ENCODE measurements at regions not wholly inside any gene's neighbourhood (a gene's known extent, or its start where the extent isn't known, plus 50 kb on each side); places are given as distances from the start of the nearest gene placed in this dataset.
A peak's percentile ranks its signal among the peaks of the same experiment; 100 is the strongest.
"Not testable (repeated sequence)": the region's sequence is repeated elsewhere in the genome, so short reads cannot be mapped to it uniquely, and the experiment has no call there.

GRCh38 chr11:110866081-110866480 lies 153.8 kb upstream of the ARHGAP20 start:
- no peak for DNase-seq

GRCh38 chr11:110862407-110862806 lies 150.2 kb upstream of the ARHGAP20 start:
- no peak for DNase-seq

- DNase-seq = no peak
Observed at GRCh38 chr11:110860461-110860860, 148.2 kb upstream of the ARHGAP20 start.

GRCh38 chr11:110859998-110860397 lies 147.8 kb upstream of the ARHGAP20 start:
- no peak for DNase-seq

- DNase-seq = no peak
Observed at GRCh38 chr11:110859240-110859840, 147.1 kb upstream of the ARHGAP20 start.

GRCh38 chr11:110858547-110858921 lies 146.3 kb upstream of the ARHGAP20 start:
- DNase-seq = peak; percentile 10

GRCh38 chr11:110857892-110858546 lies 145.8 kb upstream of the ARHGAP20 start:
- DNase-seq = no peak

- DNase-seq = no peak
Observed at GRCh38 chr11:110856996-110857812, 145.0 kb upstream of the ARHGAP20 start.

GRCh38 chr11:110856340-110856739 lies 144.1 kb upstream of the ARHGAP20 start:
- no peak for DNase-seq

- no peak for DNase-seq
Observed at GRCh38 chr11:110855191-110855590, 143.0 kb upstream of the ARHGAP20 start.

- no peak for DNase-seq
Observed at GRCh38 chr11:110852921-110853490, 140.8 kb upstream of the ARHGAP20 start.

- no peak for DNase-seq
Observed at GRCh38 chr11:110850846-110851245, 138.6 kb upstream of the ARHGAP20 start.

- not testable (repeated sequence) for DNase-seq
Observed at GRCh38 chr11:110843053-110843452, 130.8 kb upstream of the ARHGAP20 start.

GRCh38 chr11:110838808-110839207 lies 126.6 kb upstream of the ARHGAP20 start:
- DNase-seq = no peak

- DNase-seq = no peak
Observed at GRCh38 chr11:110837603-110838002, 125.4 kb upstream of the ARHGAP20 start.

GRCh38 chr11:110835106-110835505 lies 122.9 kb upstream of the ARHGAP20 start:
- DNase-seq = no peak

GRCh38 chr11:110833033-110833484 lies 120.8 kb upstream of the ARHGAP20 start:
- DNase-seq = no peak

- no peak for DNase-seq
Observed at GRCh38 chr11:110832539-110832938, 120.3 kb upstream of the ARHGAP20 start.

- no peak for DNase-seq
Observed at GRCh38 chr11:110832080-110832479, 119.8 kb upstream of the ARHGAP20 start.

GRCh38 chr11:110830747-110831146 lies 118.5 kb upstream of the ARHGAP20 start:
- DNase-seq = no peak

- DNase-seq = no peak
Observed at GRCh38 chr11:110830344-110830743, 118.1 kb upstream of the ARHGAP20 start.

GRCh38 chr11:110829873-110830272 lies 117.6 kb upstream of the ARHGAP20 start:
- no peak for DNase-seq

- DNase-seq = no peak
Observed at GRCh38 chr11:110828086-110828485, 115.8 kb upstream of the ARHGAP20 start.

- no peak for DNase-seq
Observed at GRCh38 chr11:110827276-110827675, 115.0 kb upstream of the ARHGAP20 start.

Data from NCI-H2171 (cell line).